H1 (cell line): ENCODE measurements at regions not wholly inside any gene's neighbourhood (a gene's known extent, or its start where the extent isn't known, plus 50 kb on each side); places are given as distances from the start of the nearest gene placed in this dataset.

ENCODE experiments used
- CTCF ChIA-PET: fragments of 300-600 bp; sonication (Branson Sonifier 250); formaldehyde crosslinking; loops from one replicate; lab custom pipeline; 2021; ENCODE audit not compliant: partially characterized antibody; lab: Charles Lee
- POLR2A ChIA-PET: fragments of 300-600 bp; sonication (Branson Sonifier 250); formaldehyde crosslinking; loops from one replicate; lab custom pipeline; 2021; ENCODE audit warnings: inconsistent platforms; ENCODE audit not compliant: partially characterized antibody; lab: Charles Lee
- DNase-seq, 2 experiments: peaks; one replicate each; pipeline versions ENCODE4 v3.0.0 to v3.0.0-alpha.2; 2010 to 2022; ENCODE audit warnings: low spot score in 2 of 2, low read depth in 1 of 2, mixed read lengths in 1 of 2
- FAIRE-seq: peaks from 2 replicates; lab custom pipeline; 2011; peaks lifted over from hg19 to GRCh38; lab: Jason Lieb, UNC
- H2AFZ ChIP-seq: 2 replicates; pipeline ENCODE4 v1.8.1; 2012; ENCODE audit warnings: low read length, inconsistent platforms
- H2AK5ac ChIP-seq: 2 replicates; pipeline ENCODE4 v1.6.1; 2013; ENCODE audit warnings: low read depth, low read length
- H2BK120ac ChIP-seq: replicated peaks from 2 replicates; pipeline ENCODE3; 2013; ENCODE audit warnings: low read depth, low read length, inconsistent platforms
- H2BK12ac ChIP-seq: 2 replicates; pipeline ENCODE4 v1.6.1; 2013; ENCODE audit warnings: low read depth, low read length
- H2BK15ac ChIP-seq: 2 replicates; pipeline ENCODE4 v1.6.1; 2013; ENCODE audit warnings: low read length
- H2BK20ac ChIP-seq: 2 replicates; pipeline ENCODE4 v1.6.1; 2013; ENCODE audit warnings: low read length
- H2BK5ac ChIP-seq: 2 replicates; pipeline ENCODE4 v1.6.1; 2013; ENCODE audit warnings: low read depth, low read length
- H3K14ac ChIP-seq: 2 replicates; pipeline ENCODE4 v1.6.1; 2013; ENCODE audit warnings: inconsistent platforms; ENCODE audit not compliant: insufficient read length
- H3K18ac ChIP-seq: 2 replicates; pipeline ENCODE4 v1.6.1; 2013; ENCODE audit warnings: low read length; ENCODE audit errors: extremely low read depth
- H3K23ac ChIP-seq: 2 replicates; pipeline ENCODE4 v1.6.1; 2013; ENCODE audit warnings: inconsistent platforms; ENCODE audit not compliant: insufficient read length
- H3K23me2 ChIP-seq: 2 replicates; pipeline ENCODE4 v1.6.1; 2013; ENCODE audit warnings: low read depth, low read length
- H3K27ac ChIP-seq: 2 replicates; pipeline ENCODE4 v1.6.1; 2011; ENCODE audit warnings: low read depth, low read length, inconsistent platforms
- H3K27me3 ChIP-seq, 4 experiments: replicated peaks in 1 of 4; 1 replicate in 1 of 4; 2 replicates in 3 of 4; pipeline versions ENCODE4 v1.6.1 to v1.8.1; 2011 to 2013; ENCODE audit warnings: low read length in 3 of 4, mild to moderate bottlenecking in 3 of 4, inconsistent platforms in 2 of 4, mixed read lengths in 2 of 4, moderate library complexity in 1 of 4; ENCODE audit not compliant: control insufficient read depth in 3 of 4, insufficient read depth in 3 of 4; ENCODE audit errors: extremely low read depth in 1 of 4
- H3K36me3 ChIP-seq, 4 experiments: 2 replicates each; pipeline versions ENCODE4 v1.6.1 to v1.8.1; 2011 to 2013; ENCODE audit warnings: mild to moderate bottlenecking in 4 of 4, low read length in 3 of 4, moderate library complexity in 2 of 4, control low read depth in 1 of 4, inconsistent platforms in 1 of 4; ENCODE audit not compliant: insufficient read depth in 4 of 4, control insufficient read depth in 2 of 4
- H3K4ac ChIP-seq: replicated peaks from 2 replicates; pipeline ENCODE3; 2013; ENCODE audit warnings: low read length, low read depth, mixed read lengths, inconsistent platforms; ENCODE audit not compliant: insufficient read length
- H3K4me1 ChIP-seq, 4 experiments: replicated peaks in 1 of 4; 1 replicate in 1 of 4; 2 replicates in 3 of 4; pipeline versions ENCODE4 v1.6.1 to v1.8.1; 2011 to 2013; ENCODE audit warnings: low read length in 3 of 4, inconsistent platforms in 2 of 4, mixed read lengths in 1 of 4; ENCODE audit not compliant: insufficient read depth in 4 of 4, control insufficient read depth in 3 of 4
- H3K4me2 ChIP-seq, 2 experiments: 2 replicates each; pipeline versions ENCODE4 v1.6.1 to v1.8.1; 2011 to 2013; ENCODE audit warnings: low read depth in 2 of 2, low read length in 2 of 2, control low read depth in 1 of 2, inconsistent platforms in 1 of 2, mild to moderate bottlenecking in 1 of 2; ENCODE audit not compliant: insufficient read depth in 1 of 2
- H3K4me3 ChIP-seq, 4 experiments: fragments of 200-600, 300-600 bp in 1 of 4; sonication (generic), shearing (Covaris generic), sonication (Bioruptor Twin) in 1 of 4; 2 replicates each; pipeline versions ENCODE4 v1.5.1 to v1.8.1; 2011 to 2016; ENCODE audit warnings: low read length in 4 of 4, low read depth in 3 of 4, control low read depth in 2 of 4, inconsistent platforms in 2 of 4, mild to moderate bottlenecking in 2 of 4, mixed read lengths in 1 of 4, moderate library complexity in 1 of 4; ENCODE audit not compliant: insufficient read depth in 2 of 4; ENCODE audit errors: extremely low read depth in 1 of 4
- H3K56ac ChIP-seq: replicated peaks from 2 replicates; pipeline ENCODE3; 2013; ENCODE audit warnings: low read depth, mild to moderate bottlenecking, mixed read lengths, low read length, inconsistent platforms; ENCODE audit not compliant: insufficient read length
- H3K79me1 ChIP-seq: 2 replicates; pipeline ENCODE4 v1.6.1; 2013; ENCODE audit warnings: low read depth, low read length, control low read depth
- H3K79me2 ChIP-seq, 2 experiments: 2 replicates each; pipeline versions ENCODE4 v1.6.1 to v1.8.1; 2012 to 2013; ENCODE audit warnings: low read length in 2 of 2, mild to moderate bottlenecking in 2 of 2, inconsistent platforms in 1 of 2; ENCODE audit not compliant: insufficient read depth in 2 of 2, control insufficient read depth in 1 of 2
- H3K9ac ChIP-seq, 4 experiments: replicated peaks in 1 of 4; 1 replicate in 1 of 4; 2 replicates in 3 of 4; pipeline versions ENCODE4 v1.6.1 to v1.8.1; 2011 to 2013; ENCODE audit warnings: low read depth in 3 of 4, low read length in 3 of 4, control low read depth in 2 of 4, mild to moderate bottlenecking in 2 of 4, moderate library complexity in 2 of 4, inconsistent platforms in 1 of 4; ENCODE audit errors: extremely low read depth in 1 of 4
- H3K9me3 ChIP-seq, 2 experiments: 2 replicates each; pipeline versions ENCODE4 v1.6.1 to v1.8.1; 2012 to 2013; ENCODE audit warnings: mild to moderate bottlenecking in 2 of 2, moderate library complexity in 2 of 2, control low read depth in 1 of 2, inconsistent platforms in 1 of 2, low read depth in 1 of 2, low read length in 1 of 2, mixed read lengths in 1 of 2; ENCODE audit not compliant: insufficient read depth in 2 of 2
- H4K20me1 ChIP-seq, 2 experiments: replicated peaks in 1 of 2; 2 replicates each; pipeline versions ENCODE3 to v1.8.1; 2011 to 2013; ENCODE audit warnings: inconsistent platforms in 2 of 2, low read length in 2 of 2, mild to moderate bottlenecking in 1 of 2; ENCODE audit not compliant: insufficient read depth in 2 of 2, control insufficient read depth in 1 of 2
- H4K5ac ChIP-seq: 2 replicates; pipeline ENCODE4 v1.6.1; 2013; ENCODE audit warnings: low read length, low read depth, mixed read lengths, inconsistent platforms; ENCODE audit not compliant: insufficient read length
- H4K8ac ChIP-seq: 2 replicates; pipeline ENCODE4 v1.8.0; 2013; ENCODE audit warnings: mild to moderate bottlenecking, moderate library complexity, low read length, inconsistent platforms; ENCODE audit not compliant: insufficient read depth; ENCODE audit errors: extremely low read depth
- H4K91ac ChIP-seq: replicated peaks from 2 replicates; pipeline ENCODE3; 2013; ENCODE audit warnings: low read length, mixed read lengths, inconsistent platforms; ENCODE audit not compliant: insufficient read length
- EGR1 ChIP-seq: IDR thresholded peaks from 2 replicates; pipeline ENCODE4 v1.6.1; 2011; ENCODE audit warnings: low read depth, low read length, borderline replicate concordance
- HDAC2 ChIP-seq, 2 experiments: fragments of 300-600 bp in 1 of 2; sonication (generic) in 1 of 2; IDR thresholded peaks; 2 replicates each; pipeline ENCODE4 v1.6.1; 2011 to 2012; ENCODE audit warnings: low read depth in 2 of 2, low read length in 2 of 2, mild to moderate bottlenecking in 2 of 2, moderate library complexity in 2 of 2, borderline replicate concordance in 1 of 2, inconsistent platforms in 1 of 2
- HDAC6 ChIP-seq: IDR thresholded peaks from one replicate; pipeline ENCODE4 v1.7.1; 2012; ENCODE audit warnings: low read depth, mild to moderate bottlenecking, inconsistent platforms, low read length, moderate library complexity
- SIN3A ChIP-seq, 2 experiments: IDR thresholded peaks in 1 of 2; conservative IDR thresholded peaks in 1 of 2; 2 replicates each; pipeline ENCODE4 v1.6.1; 2011 to 2012; ENCODE audit warnings: low read length in 2 of 2, improper control_type of control experiment in 1 of 2, low read depth in 1 of 2, mild to moderate bottlenecking in 1 of 2
- WGBS, 2 experiments: shearing (Covaris generic) in 1 of 2; methylation state at CpG; one replicate each; pipeline versions ENCODE4 v1.1.6 to v1.1.7; 2013 to 2015; ENCODE audit warnings: low lambda C conversion rate in 2 of 2, mixed read lengths in 2 of 2, inconsistent platforms in 1 of 2, low coverage in 1 of 2, missing lambda C conversion rate in 1 of 2; ENCODE audit not compliant: insufficient replicate concordance in 2 of 2, insufficient coverage in 1 of 2, insufficient read length in 1 of 2; ENCODE audit errors: extremely low coverage in 1 of 2, missing lambda C conversion rate in 1 of 2; 5-methylcytosine and 5-hydroxymethylcytosine counted together
- TF ChIP-seq, protein P1 (sequence below): IDR thresholded peaks from 2 replicates; pipeline ENCODE4 v1.6.1; 2012; ENCODE audit warnings: inconsistent platforms
- TF ChIP-seq, protein P2 (sequence below): IDR thresholded peaks from 2 replicates; pipeline ENCODE4 v1.6.1; 2011; ENCODE audit warnings: low read length, improper control_type of control experiment

DNA sequence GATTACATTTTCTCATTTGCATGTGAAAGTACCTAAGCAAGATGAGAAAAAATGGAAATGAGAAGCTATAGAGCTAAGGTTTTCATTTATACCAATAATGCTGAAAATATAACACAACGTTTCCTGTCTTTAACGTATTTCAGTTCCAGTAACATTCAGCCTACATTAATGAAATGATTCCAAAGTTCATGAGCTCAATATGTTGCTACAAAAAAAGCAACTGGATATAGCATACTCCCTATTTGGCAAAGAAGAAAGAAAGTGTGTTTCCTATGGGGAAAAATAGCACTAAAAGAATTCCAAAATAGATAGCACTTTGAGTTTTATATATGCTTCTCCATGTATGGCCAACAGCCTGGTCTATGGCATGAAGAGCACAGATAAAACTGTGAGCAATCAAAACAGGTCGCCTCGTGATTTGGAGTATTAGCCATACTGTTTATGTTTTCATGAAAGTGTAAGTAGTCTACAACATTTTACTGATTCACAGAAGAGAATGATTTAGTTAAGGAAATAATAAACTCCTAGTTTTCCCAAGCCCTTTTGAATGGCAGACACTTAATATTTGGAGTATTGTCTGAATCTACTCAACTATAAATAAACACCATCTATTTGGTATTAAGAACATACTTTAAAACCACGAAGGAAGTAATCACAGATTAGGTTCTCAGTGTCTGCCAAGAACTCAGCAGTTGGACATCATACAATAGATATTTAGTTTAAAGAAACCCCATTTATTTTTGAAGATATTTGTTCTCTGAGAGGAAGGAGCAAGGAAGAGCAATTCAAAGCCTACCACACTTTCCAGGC lies 258.7 kb upstream of the RASA1 start:
- no peak overlapping the region for H3K4me3 ChIP-seq
- no peak overlapping the region for H3K4me2 ChIP-seq
- H3K18ac ChIP-seq: no peak overlapping the region
- no peak overlapping the region for H2BK12ac ChIP-seq
- H3K79me2 ChIP-seq: no peaks in the 10 kb centered on the region
- no peak overlapping the region for H2AK5ac ChIP-seq
- H3K9ac ChIP-seq: no peak overlapping the region
- no peaks in the 10 kb centered on the region for H3K27me3 ChIP-seq
- no peak overlapping the region for H2BK15ac ChIP-seq
- H2BK5ac ChIP-seq: no peak overlapping the region
- POLR2A ChIA-PET: no interaction called here
- DNase-seq: no peak
- no peak overlapping the region for H3K14ac ChIP-seq
- no peak overlapping the region for H2BK120ac ChIP-seq
- no peaks in the 10 kb centered on the region for H3K79me1 ChIP-seq
- 88% methylated on average over 5 of the region's 5 CpGs; no CpG with 5 or more reads in 1 of the 2 experiments for WGBS, 2 experiments
- H4K8ac ChIP-seq: no peak overlapping the region
- H3K56ac ChIP-seq: no peak overlapping the region
- no peaks in the 10 kb centered on the region for H3K4me1 ChIP-seq
- H3K9me3 ChIP-seq: no peaks in the 10 kb centered on the region
- H4K91ac ChIP-seq: no peak overlapping the region
- no peak overlapping the region for H2AFZ ChIP-seq
- CTCF ChIA-PET: interaction anchor here (0.8 to 1.4 kb wide), 2 partner anchors 129 to 131 kb away, joined by 3 to 8 read pairs; no protein-coding TSS in a partner anchor
- H3K23me2 ChIP-seq: no peaks in the 10 kb centered on the region
- H2BK20ac ChIP-seq: no peak overlapping the region
- TF ChIP-seq SIN3A (conservative IDR thresholded peaks at IDR 0.05 in 1 of 2, IDR thresholded peaks at IDR 0.05 in 1 of 2; ENCODE audit: low read depth in 1 of 2, low read length in 2 of 2): no peak
- TF ChIP-seq EGR1: no peak
- TF ChIP-seq, protein P1, sequence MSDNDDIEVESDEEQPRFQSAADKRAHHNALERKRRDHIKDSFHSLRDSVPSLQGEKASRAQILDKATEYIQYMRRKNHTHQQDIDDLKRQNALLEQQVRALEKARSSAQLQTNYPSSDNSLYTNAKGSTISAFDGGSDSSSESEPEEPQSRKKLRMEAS: no peak
- no peak for TF ChIP-seq HDAC2 (IDR thresholded peaks at IDR 0.05; ENCODE audit: borderline replicate concordance in 1 of 2, low read depth in 2 of 2, low read length in 2 of 2)
- TF ChIP-seq, protein P2, sequence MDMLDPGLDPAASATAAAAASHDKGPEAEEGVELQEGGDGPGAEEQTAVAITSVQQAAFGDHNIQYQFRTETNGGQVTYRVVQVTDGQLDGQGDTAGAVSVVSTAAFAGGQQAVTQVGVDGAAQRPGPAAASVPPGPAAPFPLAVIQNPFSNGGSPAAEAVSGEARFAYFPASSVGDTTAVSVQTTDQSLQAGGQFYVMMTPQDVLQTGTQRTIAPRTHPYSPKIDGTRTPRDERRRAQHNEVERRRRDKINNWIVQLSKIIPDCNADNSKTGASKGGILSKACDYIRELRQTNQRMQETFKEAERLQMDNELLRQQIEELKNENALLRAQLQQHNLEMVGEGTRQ: no peak
- TF ChIP-seq HDAC6: no peak
- H3K27ac ChIP-seq: no peak overlapping the region
- H3K4ac ChIP-seq: no peak overlapping the region
- no peak overlapping the region for H3K23ac ChIP-seq
- no peak for FAIRE-seq
- H4K5ac ChIP-seq: no peak overlapping the region
- no peaks in the 10 kb centered on the region for H4K20me1 ChIP-seq
- H3K36me3 ChIP-seq: no peaks in the 10 kb centered on the region
